ENCODE measurements at regions not wholly inside any gene's neighbourhood (a gene's known extent, or its start where the extent isn't known, plus 50 kb on each side); places are given as distances from the start of the nearest gene placed in this dataset.
"Not testable (repeated sequence)": the region's sequence is repeated elsewhere in the genome, so short reads cannot be mapped to it uniquely, and the experiment has no call there.

DNA sequence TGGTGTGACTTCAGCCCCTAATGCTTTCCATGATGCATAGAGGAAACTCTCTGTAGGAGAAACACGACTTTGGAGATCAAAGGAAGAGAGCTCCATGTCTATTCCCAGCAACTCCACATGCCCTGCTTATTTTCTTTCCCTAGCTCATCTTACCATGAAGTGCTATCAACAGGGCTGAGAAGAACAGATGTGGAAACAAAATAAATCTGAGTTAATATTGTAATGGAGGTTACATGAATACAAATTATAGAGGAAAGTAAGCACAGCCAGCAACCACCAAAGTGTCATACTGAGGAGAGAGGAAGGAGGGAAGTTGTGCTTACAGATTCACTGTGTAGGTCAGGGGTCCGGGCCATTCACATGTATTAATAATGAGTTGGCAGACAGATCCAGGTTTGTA, 157.5 kb downstream of the RFPL4B start:
- no peak for DNase-seq (ENCODE audit: low read depth in 3 of 3, low spot score in 1 of 3)

- no peak for DNase-seq (ENCODE audit: low read depth in 3 of 3, low spot score in 1 of 3)
Observed at GRCh38 chr6:112511441-112511840, 164.3 kb downstream of the RFPL4B start.

DNA sequence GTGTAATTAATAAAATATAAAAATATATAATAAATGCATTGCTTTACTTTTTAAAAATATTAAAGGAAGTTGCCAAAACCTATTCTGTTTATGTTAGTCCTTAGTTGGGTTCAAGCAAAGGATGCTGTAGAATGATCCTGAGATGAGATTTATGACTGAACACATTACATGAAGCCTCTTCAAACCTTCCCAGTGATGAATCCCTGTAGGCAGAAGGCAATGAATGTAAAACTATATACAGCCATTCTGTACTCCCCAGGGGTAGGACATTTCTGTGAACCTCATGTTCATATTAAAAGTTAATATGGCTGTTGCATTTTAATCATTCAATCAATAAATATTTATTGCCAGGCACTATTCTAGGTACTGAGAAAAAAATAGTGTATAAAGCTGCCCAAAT, 166.0 kb downstream of the RFPL4B start:
- DNase-seq (ENCODE audit: low read depth in 3 of 3, low spot score in 1 of 3), result no peak

GRCh38 chr6:112522587-112522986, 175.5 kb downstream of the RFPL4B start:
- no peak for DNase-seq (ENCODE audit: low read depth in 3 of 3, low spot score in 1 of 3)

DNA sequence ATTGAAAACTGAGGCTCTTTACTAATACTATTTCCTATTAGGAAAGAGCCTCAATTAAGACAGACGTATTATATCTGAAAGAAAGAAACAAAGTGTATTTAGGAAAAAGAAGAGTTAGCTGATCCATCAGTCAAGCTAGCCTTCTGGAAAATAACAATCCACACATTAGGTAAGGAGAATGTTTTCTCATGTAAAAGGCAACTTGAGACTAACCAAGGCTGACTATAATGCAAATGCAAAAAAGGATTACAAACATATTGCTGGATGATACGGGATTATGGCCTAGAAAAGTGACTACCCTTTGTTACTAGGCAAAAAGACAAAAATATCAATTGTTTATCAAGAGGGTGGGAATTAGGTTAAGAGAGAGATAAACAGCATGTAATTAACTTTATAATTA, 176.9 kb downstream of the RFPL4B start:
- DNase-seq (ENCODE audit: low read depth in 3 of 3, low spot score in 1 of 3), result no peak

- no peak for DNase-seq (ENCODE audit: low read depth in 3 of 3, low spot score in 1 of 3)
Observed at GRCh38 chr6:112525749-112526148, 178.6 kb downstream of the RFPL4B start.

DNA sequence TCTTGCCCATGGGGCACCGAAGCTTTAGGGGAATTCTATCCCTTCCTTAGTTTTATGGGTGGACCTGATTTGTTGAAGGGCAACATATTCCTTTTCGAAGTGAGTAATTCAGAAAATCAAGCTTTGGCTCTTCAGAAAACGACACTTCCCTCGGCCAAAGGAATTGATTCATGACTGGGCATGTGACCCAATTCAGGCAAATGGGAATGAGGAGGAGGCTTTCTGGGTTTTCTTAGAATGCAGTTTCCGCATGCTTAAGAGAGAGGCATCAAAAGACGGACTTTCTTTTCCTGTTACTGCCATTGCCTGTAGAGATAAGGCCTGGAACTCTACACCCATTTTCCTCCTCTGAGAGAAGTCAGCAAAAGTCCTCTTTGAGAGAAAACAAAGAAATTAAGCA, 179.5 kb downstream of the RFPL4B start:
- DNase-seq (ENCODE audit: low read depth in 3 of 3, low spot score in 1 of 3), result no peak

GRCh38 chr6:112528306-112528705, 181.2 kb downstream of the RFPL4B start:
- DNase-seq (ENCODE audit: low read depth in 3 of 3, low spot score in 1 of 3), result not testable (repeated sequence)

- no peak for DNase-seq (ENCODE audit: low read depth in 3 of 3, low spot score in 1 of 3)
Observed at GRCh38 chr6:112535816-112536215, 188.7 kb downstream of the RFPL4B start.

DNA sequence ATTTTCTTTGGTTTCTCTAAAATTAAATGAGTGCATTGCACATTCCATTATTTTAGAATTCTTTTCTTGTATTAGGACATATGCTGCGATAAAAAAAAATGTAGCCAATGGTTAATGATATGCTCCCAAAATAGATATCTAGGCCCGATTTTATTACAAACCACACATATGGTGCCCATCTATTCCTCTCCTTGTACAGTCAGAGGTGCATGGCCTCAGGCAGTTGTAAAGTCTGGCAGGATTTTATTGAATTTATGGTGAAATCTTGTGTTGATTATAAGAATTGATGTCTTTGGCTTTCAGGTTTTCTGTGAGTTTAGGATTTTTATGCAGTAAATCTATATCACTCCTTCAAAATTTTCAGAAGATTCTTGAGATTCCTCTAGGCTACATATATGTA, 192.2 kb downstream of the RFPL4B start:
- DNase-seq (ENCODE audit: low read depth in 3 of 3, low spot score in 1 of 3), result no peak

DNA sequence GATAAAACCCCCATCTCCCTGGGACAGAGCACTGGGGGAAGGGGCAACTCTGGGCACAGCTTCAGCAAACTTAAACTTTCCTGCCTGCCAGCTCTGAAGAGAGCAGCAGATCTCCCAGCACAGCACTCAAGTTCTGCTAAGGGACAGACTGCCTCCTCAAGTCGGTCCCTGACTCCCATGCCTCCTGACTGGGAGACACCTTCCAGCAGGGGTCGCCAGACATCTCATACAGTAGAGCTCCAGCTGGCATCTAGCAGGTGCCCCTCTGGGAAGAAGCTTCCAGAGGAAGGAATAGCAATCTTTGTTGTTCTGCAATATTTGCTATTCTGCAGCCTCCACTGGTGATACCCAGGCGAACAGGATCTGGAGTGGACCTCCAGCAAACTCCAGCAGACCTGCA, 194.7 kb downstream of the RFPL4B start:
- not testable (repeated sequence) for DNase-seq (ENCODE audit: low read depth in 3 of 3, low spot score in 1 of 3)

DNA sequence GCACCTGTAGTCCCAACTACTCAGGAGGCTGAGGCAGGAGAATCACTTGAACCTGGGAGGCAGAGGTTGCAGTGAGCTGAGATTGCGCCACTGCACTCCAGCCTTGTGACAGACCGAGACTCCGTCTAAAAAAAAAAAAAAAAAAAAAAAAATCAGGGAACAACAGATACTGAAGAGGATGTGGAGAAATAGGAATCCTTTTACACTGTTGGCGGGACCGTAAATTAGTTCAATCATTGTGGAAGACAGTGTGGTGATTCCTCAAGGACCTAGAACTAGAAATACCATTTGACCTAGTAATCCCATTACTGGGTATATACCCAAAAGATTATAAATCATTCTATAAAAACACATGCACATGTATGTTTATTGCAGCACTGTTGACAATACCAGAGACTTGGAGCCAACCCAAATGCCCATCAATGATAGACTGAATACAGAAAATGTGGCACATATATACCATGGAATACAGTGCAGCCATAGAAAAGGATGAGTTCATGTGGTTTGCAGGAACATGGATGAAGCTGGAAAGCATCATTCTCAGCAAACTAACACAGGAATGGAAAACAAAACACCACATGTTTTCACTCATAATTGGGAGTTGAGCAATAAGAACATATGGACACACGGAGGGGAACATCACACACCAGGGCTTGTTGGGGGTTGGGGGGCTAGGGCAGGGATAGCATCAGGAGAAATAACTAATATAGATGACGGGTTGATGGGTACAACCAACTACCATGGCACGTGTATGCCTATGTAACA, 200.4 kb downstream of the RFPL4B start:
- not testable (repeated sequence) for DNase-seq (ENCODE audit: low read depth in 3 of 3, low spot score in 1 of 3)

DNA sequence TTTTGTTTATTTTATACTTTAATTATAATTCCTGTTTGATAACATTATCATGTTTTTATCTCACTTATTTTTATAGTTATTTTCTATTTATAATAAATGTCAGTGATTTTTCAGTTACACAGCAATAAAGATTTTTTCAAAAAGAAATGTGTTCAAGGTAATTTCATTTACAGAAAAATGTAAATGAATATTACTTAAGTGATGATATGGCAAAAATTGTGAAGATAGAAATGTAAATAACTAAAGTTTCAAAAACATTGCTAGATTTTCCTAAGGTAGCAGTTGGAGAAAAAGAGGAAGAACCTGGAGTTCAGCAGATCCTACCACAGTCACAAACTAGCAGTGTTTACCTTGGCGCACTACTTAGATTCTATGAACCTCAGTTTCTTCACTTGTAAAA, 202.6 kb downstream of the RFPL4B start:
- DNase-seq (ENCODE audit: low read depth in 3 of 3, low spot score in 1 of 3), result no peak

DNA sequence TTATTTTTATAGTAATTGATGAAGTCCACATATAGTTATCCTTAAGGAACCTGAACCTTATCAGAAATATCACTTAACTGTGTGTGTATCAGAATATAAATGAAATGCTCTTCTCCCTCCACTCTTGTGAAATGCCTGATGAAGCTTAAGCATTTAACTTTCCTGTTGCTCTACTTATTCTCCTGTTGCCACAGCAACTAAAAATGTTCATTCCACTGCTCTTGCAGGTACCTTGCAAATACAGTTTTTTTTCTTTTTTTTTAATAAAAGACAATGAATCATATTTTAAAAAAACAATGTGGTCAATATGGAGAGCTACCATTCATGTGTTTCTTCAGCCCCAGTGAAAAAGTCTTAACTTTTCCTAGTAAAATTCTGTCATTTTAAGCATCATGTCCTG, 210.3 kb downstream of the RFPL4B start:
- no peak for DNase-seq (ENCODE audit: low read depth in 3 of 3, low spot score in 1 of 3)

- no peak for DNase-seq (ENCODE audit: low read depth in 3 of 3, low spot score in 1 of 3)
Observed at GRCh38 chr6:112557961-112558360, 210.8 kb downstream of the RFPL4B start.

DNA sequence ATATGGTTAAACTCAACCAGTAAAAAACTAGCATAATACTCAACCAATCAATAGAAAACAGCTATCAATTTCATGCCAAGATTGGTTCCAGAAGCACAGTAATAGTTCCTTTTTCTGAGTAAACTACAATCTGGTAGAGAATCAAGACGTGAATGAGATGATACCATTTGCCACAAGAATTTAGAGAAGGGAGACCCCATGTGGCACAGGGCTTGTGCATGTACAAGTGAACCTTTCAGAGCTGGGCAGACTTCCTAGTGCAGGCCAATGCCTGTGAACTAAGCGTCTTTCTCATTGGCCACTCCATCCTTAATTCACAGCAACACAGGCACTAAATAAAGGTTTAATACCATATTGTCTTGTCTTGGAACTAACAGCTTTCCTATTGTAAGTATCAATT, 213.5 kb downstream of the RFPL4B start:
- no peak for DNase-seq (ENCODE audit: low read depth in 3 of 3, low spot score in 1 of 3)

GRCh38 chr6:112562301-112563231, 215.4 kb downstream of the RFPL4B start:
- DNase-seq (ENCODE audit: low read depth in 3 of 3, low spot score in 1 of 3), result no peak

GRCh38 chr6:112563368-112563767, 216.2 kb downstream of the RFPL4B start:
- DNase-seq (ENCODE audit: low read depth in 3 of 3, low spot score in 1 of 3), result no peak

GRCh38 chr6:112568066-112568465, 220.9 kb downstream of the RFPL4B start:
- no peak for DNase-seq (ENCODE audit: low read depth in 3 of 3, low spot score in 1 of 3)

GRCh38 chr6:112571488-112572270, 224.5 kb downstream of the RFPL4B start:
- DNase-seq (ENCODE audit: low read depth in 3 of 3, low spot score in 1 of 3), result no peak

DNA sequence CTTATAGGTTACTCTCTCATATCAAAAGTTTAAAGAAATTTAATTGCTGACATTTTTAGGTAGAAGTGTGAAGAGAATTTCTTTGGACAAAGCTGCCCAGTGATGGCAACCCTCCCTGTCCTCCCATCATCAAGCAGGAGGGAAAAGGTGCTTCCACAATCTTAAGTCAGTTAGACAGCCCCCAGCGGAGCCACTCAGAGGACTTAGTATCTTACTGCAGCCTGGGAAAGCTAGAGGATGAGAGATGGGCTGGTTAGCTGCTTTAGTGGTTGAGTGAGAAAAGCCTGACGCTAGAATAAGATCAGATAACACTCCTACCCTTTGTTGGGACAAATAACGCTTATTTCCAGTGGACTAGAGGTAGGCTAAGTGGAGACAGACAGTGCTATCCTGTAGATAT, 227.1 kb downstream of the RFPL4B start:
- DNase-seq (ENCODE audit: low read depth in 3 of 3, low spot score in 1 of 3), result no peak
